HG03469 (cell line): ENCODE measurements at regions not wholly inside any gene's neighbourhood (a gene's known extent, or its start where the extent isn't known, plus 50 kb on each side); places are given as distances from the start of the nearest gene placed in this dataset.

Source experiments
- ATAC-seq: cut with Tn5 transposase; IDR thresholded peaks from one replicate; pipeline ENCODE4 v1.9.1; 2021; ENCODE audit warnings: mild to moderate bottlenecking, moderate library complexity, moderate number of reproducible peaks; ENCODE audit not compliant: unreplicated experiment

- ATAC-seq = no peak
Measured at GRCh38 chr4:136194962-136195361, 1337.3 kb downstream of the PCDH18 start.

GRCh38 chr4:136186650-136187049, 1345.6 kb downstream of the PCDH18 start:
- ATAC-seq = no peak

- no peak for ATAC-seq
Measured at GRCh38 chr4:136183513-136183912, 1348.8 kb downstream of the PCDH18 start.

GRCh38 chr4:136156947-136157346, 1375.3 kb downstream of the PCDH18 start:
- no peak for ATAC-seq

GRCh38 chr4:136150046-136150445, 1382.2 kb downstream of the PCDH18 start:
- no peak for ATAC-seq

GRCh38 chr4:136136601-136137000, 1395.7 kb downstream of the PCDH18 start:
- ATAC-seq = no peak

- no peak for ATAC-seq
Measured at GRCh38 chr4:136124251-136124745, 1408.0 kb downstream of the PCDH18 start.

- ATAC-seq = no peak
Measured at GRCh38 chr4:136121426-136121825, 1410.9 kb downstream of the PCDH18 start.

GRCh38 chr4:136113921-136114320, 1418.4 kb downstream of the PCDH18 start:
- no peak for ATAC-seq

GRCh38 chr4:136112116-136112515, 1420.2 kb downstream of the PCDH18 start:
- ATAC-seq = no peak

GRCh38 chr4:136106753-136107152, 1425.5 kb downstream of the PCDH18 start:
- ATAC-seq = no peak

- no peak for ATAC-seq
Measured at GRCh38 chr4:136103616-136104015, 1428.7 kb downstream of the PCDH18 start.

GRCh38 chr4:136097676-136098075, 1434.6 kb downstream of the PCDH18 start:
- ATAC-seq = no peak

- no peak for ATAC-seq
Measured at GRCh38 chr4:136088211-136088867, 1444.0 kb downstream of the PCDH18 start.

GRCh38 chr4:136078976-136079375, 1453.3 kb downstream of the PCDH18 start:
- ATAC-seq = no peak

- no peak for ATAC-seq
Measured at GRCh38 chr4:136056748-136057147, 1475.5 kb downstream of the PCDH18 start.

GRCh38 chr4:136055360-136055759, 1476.9 kb downstream of the PCDH18 start:
- no peak for ATAC-seq

- ATAC-seq = no peak
Measured at GRCh38 chr4:136036744-136037143, 1495.5 kb downstream of the PCDH18 start.

GRCh38 chr4:136032391-136032790, 1499.9 kb downstream of the PCDH18 start:
- no peak for ATAC-seq

- no peak for ATAC-seq
Measured at GRCh38 chr4:136025540-136025939, 1506.8 kb downstream of the PCDH18 start.

- ATAC-seq = no peak
Measured at GRCh38 chr4:136017556-136017955, 1514.7 kb downstream of the PCDH18 start.

- ATAC-seq = no peak
Measured at GRCh38 chr4:136012220-136012619, 1520.1 kb downstream of the PCDH18 start.

- ATAC-seq = no peak
Measured at GRCh38 chr4:136009258-136009832, 1522.9 kb downstream of the PCDH18 start.
